Right atrium auricular region (tissue), 2 donors: ENCODE measurements at regions not wholly inside any gene's neighbourhood (a gene's known extent, or its start where the extent isn't known, plus 50 kb on each side); places are given as distances from the start of the nearest gene placed in this dataset.

ENCODE experiments used
- DNase-seq: peaks from one replicate; pipeline ENCODE4 v3.0.0-alpha.2; 2019; ENCODE audit warnings: low spot score
- H3K27ac ChIP-seq, 2 donors: fragments of 200-600 bp; sonication (generic); 1 replicate in 1 of 2; 2 replicates in 1 of 2; pipeline ENCODE4 v1.5.1; 2016 to 2019
- H3K27me3 ChIP-seq, 2 donors: fragments of 200-600 bp; sonication (generic); one replicate each; pipeline versions ENCODE4 v1.5.1 to v1.6.0; 2017 to 2019
- H3K36me3 ChIP-seq: fragments of 200-600 bp; sonication (generic); one replicate; pipeline ENCODE4 v1.5.1; 2016
- H3K4me1 ChIP-seq, 2 donors: fragments of 200-600 bp; sonication (generic); one replicate each; pipeline versions ENCODE4 v1.5.1 to v1.6.0; 2017 to 2019
- H3K4me3 ChIP-seq, 2 donors: fragments of 200-600 bp; sonication (generic); 1 replicate in 1 of 2; 2 replicates in 1 of 2; pipeline ENCODE4 v1.5.1; 2017 to 2019; ENCODE audit warnings: mild to moderate bottlenecking in 1 of 2, moderate library complexity in 1 of 2
- H3K9me3 ChIP-seq, 2 donors: fragments of 200-600 bp; sonication (generic); one replicate each; pipeline ENCODE4 v1.5.1; 2019
- TF ChIP-seq, protein P1 (sequence below), 2 donors: fragments of 200-600 bp; sonication (generic); IDR thresholded peaks; one replicate each; pipeline ENCODE4 v1.5.1; 2019; ENCODE audit warnings: antibody characterized with exemption in 2 of 2

DNA sequence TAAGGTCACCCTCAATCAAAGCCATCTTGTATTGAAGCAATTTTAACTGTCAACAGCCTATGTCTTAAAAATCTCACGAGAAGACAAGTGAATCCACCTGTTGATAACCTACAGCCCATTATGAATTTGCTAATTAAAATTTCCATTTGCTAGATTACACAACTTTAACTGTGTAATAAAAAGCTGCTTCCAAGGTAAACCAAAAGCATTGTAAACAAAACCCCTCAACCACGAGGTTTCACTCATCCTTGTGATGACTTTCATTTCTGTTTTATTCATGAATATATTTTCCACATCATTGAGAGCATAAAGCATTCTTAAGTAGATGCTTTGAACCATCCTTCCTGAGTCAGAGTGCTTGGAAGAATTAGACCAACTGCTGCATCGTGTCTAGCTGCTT lies 217.5 kb upstream of the GYPA start:
- no peaks in the 10 kb centered on the region for H3K9me3 ChIP-seq
- H3K36me3 ChIP-seq, result no peaks in the 10 kb centered on the region
- no peak overlapping the region for H3K27ac ChIP-seq
- no peaks in the 10 kb centered on the region for H3K4me1 ChIP-seq
- H3K27me3 ChIP-seq, result no peaks in the 10 kb centered on the region
- H3K4me3 ChIP-seq, result no peak overlapping the region
- TF ChIP-seq, protein P1, sequence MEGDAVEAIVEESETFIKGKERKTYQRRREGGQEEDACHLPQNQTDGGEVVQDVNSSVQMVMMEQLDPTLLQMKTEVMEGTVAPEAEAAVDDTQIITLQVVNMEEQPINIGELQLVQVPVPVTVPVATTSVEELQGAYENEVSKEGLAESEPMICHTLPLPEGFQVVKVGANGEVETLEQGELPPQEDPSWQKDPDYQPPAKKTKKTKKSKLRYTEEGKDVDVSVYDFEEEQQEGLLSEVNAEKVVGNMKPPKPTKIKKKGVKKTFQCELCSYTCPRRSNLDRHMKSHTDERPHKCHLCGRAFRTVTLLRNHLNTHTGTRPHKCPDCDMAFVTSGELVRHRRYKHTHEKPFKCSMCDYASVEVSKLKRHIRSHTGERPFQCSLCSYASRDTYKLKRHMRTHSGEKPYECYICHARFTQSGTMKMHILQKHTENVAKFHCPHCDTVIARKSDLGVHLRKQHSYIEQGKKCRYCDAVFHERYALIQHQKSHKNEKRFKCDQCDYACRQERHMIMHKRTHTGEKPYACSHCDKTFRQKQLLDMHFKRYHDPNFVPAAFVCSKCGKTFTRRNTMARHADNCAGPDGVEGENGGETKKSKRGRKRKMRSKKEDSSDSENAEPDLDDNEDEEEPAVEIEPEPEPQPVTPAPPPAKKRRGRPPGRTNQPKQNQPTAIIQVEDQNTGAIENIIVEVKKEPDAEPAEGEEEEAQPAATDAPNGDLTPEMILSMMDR (IDR thresholded peaks at IDR 0.05), result no peak
- no peak for DNase-seq

DNA sequence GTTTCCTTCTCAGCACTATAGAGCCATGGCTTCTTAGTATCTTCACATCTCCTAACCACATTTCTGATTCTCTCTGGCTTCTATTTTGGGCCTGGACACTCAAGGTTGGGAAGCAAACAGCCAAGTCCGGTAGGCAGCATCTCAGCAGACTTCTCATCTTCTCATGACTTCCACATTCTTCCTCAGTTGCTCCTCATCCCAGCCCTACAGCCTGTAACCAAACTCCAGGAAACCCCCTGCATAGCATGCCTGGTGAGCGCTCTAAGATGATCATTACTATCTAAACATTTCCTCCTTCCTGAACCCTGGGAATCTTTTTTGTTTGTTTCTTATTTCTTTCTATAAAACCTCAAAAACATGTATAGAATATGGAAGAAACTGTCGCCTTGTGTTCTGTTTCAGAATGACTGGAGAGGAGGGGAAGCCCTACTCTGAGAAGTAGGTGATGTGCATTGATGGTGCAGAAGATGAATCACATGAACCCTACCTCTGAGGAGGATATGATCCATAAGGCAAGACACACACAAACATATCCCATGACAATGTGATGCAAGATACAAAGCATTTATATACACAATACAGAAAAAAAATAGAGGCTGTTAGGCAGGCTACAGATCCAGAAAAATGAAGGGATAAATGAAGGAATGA lies 219.8 kb upstream of the GYPA start:
- H3K4me1 ChIP-seq, result no peaks in the 10 kb centered on the region
- DNase-seq, result no peak
- no peak overlapping the region for H3K4me3 ChIP-seq
- no peak overlapping the region for H3K27ac ChIP-seq
- no peaks in the 10 kb centered on the region for H3K9me3 ChIP-seq
- no peaks in the 10 kb centered on the region for H3K27me3 ChIP-seq
- no peaks in the 10 kb centered on the region for H3K36me3 ChIP-seq
- TF ChIP-seq, protein P1 (IDR thresholded peaks at IDR 0.05), result no peak

GRCh38 chr4:144362366-144362765 lies 221.8 kb upstream of the GYPA start:
- no peaks in the 10 kb centered on the region for H3K27me3 ChIP-seq
- DNase-seq, result no peak
- no peak overlapping the region for H3K4me3 ChIP-seq
- H3K9me3 ChIP-seq, result no peaks in the 10 kb centered on the region
- no peaks in the 10 kb centered on the region for H3K4me1 ChIP-seq
- TF ChIP-seq, protein P1 (IDR thresholded peaks at IDR 0.05), result no peak
- no peaks in the 10 kb centered on the region for H3K36me3 ChIP-seq
- H3K27ac ChIP-seq, result no peak overlapping the region

DNA sequence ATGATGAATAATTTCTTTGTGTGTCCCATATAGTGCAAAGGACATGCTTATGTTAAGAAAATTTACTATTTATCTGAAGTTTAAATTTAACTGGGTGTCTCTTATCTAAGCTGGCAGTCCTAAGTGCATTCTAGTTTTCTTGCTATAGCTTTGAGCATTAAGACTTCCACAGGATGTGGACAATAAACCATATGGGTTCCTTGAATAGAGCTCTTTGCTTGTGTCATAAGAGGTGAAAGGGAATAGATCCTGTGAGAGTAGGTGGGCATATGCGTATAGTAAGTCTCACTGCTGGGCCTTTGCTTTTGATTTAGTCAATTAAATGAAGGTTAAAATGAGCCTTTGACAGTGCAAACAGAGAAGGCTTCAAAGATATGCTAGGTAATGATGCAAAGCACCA lies 223.4 kb upstream of the GYPA start:
- no peak overlapping the region for H3K27ac ChIP-seq
- H3K4me3 ChIP-seq, result no peak overlapping the region
- no peaks in the 10 kb centered on the region for H3K36me3 ChIP-seq
- no peak for DNase-seq
- H3K27me3 ChIP-seq, result no peaks in the 10 kb centered on the region
- TF ChIP-seq, protein P1 (IDR thresholded peaks at IDR 0.05), result no peak
- no peaks in the 10 kb centered on the region for H3K4me1 ChIP-seq
- no peaks in the 10 kb centered on the region for H3K9me3 ChIP-seq

GRCh38 chr4:144366425-144366824 lies 225.9 kb upstream of the GYPA start:
- Histone ChIP-seq H3K4me1 (no peaks in the 10 kb centered on the region), H3K9me3 (no peaks in the 10 kb centered on the region)
- TF ChIP-seq, protein P1 (IDR thresholded peaks at IDR 0.05), result no peak

GRCh38 chr4:144371485-144371884 lies 231.0 kb upstream of the GYPA start:
- H3K27me3 ChIP-seq, result no peaks in the 10 kb centered on the region
- DNase-seq, result no peak
- no peak overlapping the region for H3K4me3 ChIP-seq
- H3K9me3 ChIP-seq, result no peaks in the 10 kb centered on the region
- no peak overlapping the region for H3K27ac ChIP-seq
- no peaks in the 10 kb centered on the region for H3K4me1 ChIP-seq
- no peaks in the 10 kb centered on the region for H3K36me3 ChIP-seq
- TF ChIP-seq, protein P1 (IDR thresholded peaks at IDR 0.05), result no peak

More at GRCh38 chr4:144366425-144366824, 225.9 kb upstream of the GYPA start:
- no peaks in the 10 kb centered on the region for H3K36me3 ChIP-seq
- no peak for DNase-seq
- H3K4me3 ChIP-seq, result no peak overlapping the region
- no peak overlapping the region for H3K27ac ChIP-seq
- no peaks in the 10 kb centered on the region for H3K27me3 ChIP-seq
